HG03432 (cell line): ENCODE measurements at regions not wholly inside any gene's neighbourhood (a gene's known extent, or its start where the extent isn't known, plus 50 kb on each side); places are given as distances from the start of the nearest gene placed in this dataset.
"Not testable (repeated sequence)": the region's sequence is repeated elsewhere in the genome, so short reads cannot be mapped to it uniquely, and the experiment has no call there.

ENCODE experiments used
- ATAC-seq: cut with Tn5 transposase; IDR thresholded peaks from one replicate; pipeline ENCODE4 v1.9.1; 2021; ENCODE audit warnings: mild to moderate bottlenecking, moderate library complexity; ENCODE audit not compliant: unreplicated experiment

GRCh38 chr22:19660583-19660982 is 53.7 kb upstream of the SEPTIN5 start:
- not testable (repeated sequence) for ATAC-seq

GRCh38 chr22:19661156-19661555 is 53.1 kb upstream of the SEPTIN5 start:
- ATAC-seq: no peak

- ATAC-seq: not testable (repeated sequence)
Measured at GRCh38 chr22:19662049-19662684, 52.1 kb upstream of the SEPTIN5 start.

GRCh38 chr22:19663286-19663815 is 51.0 kb upstream of the SEPTIN5 start:
- ATAC-seq: no peak

- no peak for ATAC-seq
Measured at GRCh38 chr22:19663821-19664355, 50.4 kb upstream of the SEPTIN5 start.

- no peak for ATAC-seq
Measured at GRCh38 chr22:19664406-19664805, 49.9 kb upstream of the SEPTIN5 start.
